Tibial nerve (tissue), 4 donors: ENCODE measurements at regions not wholly inside any gene's neighbourhood (a gene's known extent, or its start where the extent isn't known, plus 50 kb on each side); places are given as distances from the start of the nearest gene placed in this dataset.

Experiments used
- DNase-seq, 2 donors: peaks; one replicate each; pipeline ENCODE4 v3.0.0-alpha.2; 2019; ENCODE audit warnings: low spot score in 2 of 2
- H3K27ac ChIP-seq, 4 donors: fragments of 200-600 bp; sonication (generic) in 3 of 4; one replicate each; pipeline ENCODE4 v1.5.1; 2017 to 2019; ENCODE audit warnings: mild to moderate bottlenecking in 1 of 4
- H3K27me3 ChIP-seq, 2 donors: fragments of 200-600 bp; sonication (generic) in 1 of 2; one replicate each; pipeline versions ENCODE4 v1.5.1 to v1.6.0; 2017 to 2019
- H3K36me3 ChIP-seq, 3 donors: fragments of 200-600 bp; sonication (generic); one replicate each; pipeline ENCODE4 v1.5.1; 2018 to 2019
- H3K4me1 ChIP-seq, 4 donors: fragments of 200-600 bp; sonication (generic) in 3 of 4; one replicate each; pipeline ENCODE4 v1.5.1; 2017 to 2019
- H3K4me3 ChIP-seq, 4 donors: fragments of 200-600 bp; sonication (generic) in 3 of 4; one replicate each; pipeline ENCODE4 v1.5.1; 2017 to 2019; ENCODE audit warnings: mild to moderate bottlenecking in 1 of 4, moderate library complexity in 1 of 4
- H3K9me3 ChIP-seq, 4 donors: fragments of 200-600 bp; sonication (generic) in 3 of 4; one replicate each; pipeline ENCODE4 v1.5.1; 2017 to 2019
- EP300 ChIP-seq, 2 donors: sonication (generic); formaldehyde crosslinking; IDR thresholded peaks; one replicate each; pipeline ENCODE4 v1.6.1; 2017; ENCODE audit warnings: antibody characterized with exemption in 2 of 2, mild to moderate bottlenecking in 1 of 2
- POLR2A ChIP-seq, 2 donors: fragments of 450-650 bp; IDR thresholded peaks; one replicate each; pipeline ENCODE4 v1.6.1; 2017; ENCODE audit warnings: antibody characterized with exemption in 2 of 2, mild to moderate bottlenecking in 2 of 2, moderate library complexity in 2 of 2
- WGBS, 2 donors: methylation state at CpG; one replicate each; pipeline ENCODE4 v1.1.5; 2018; 5-methylcytosine and 5-hydroxymethylcytosine counted together
- TF ChIP-seq, protein P1 (sequence below), 5 experiments: fragments of 200-600 bp in 3 of 5; fragments of 450-650 bp in 2 of 5; sonication (generic) in 3 of 5; IDR thresholded peaks; one replicate each; pipeline ENCODE4 v1.5.1; 2016 to 2019; ENCODE audit warnings: antibody characterized with exemption in 5 of 5, mild to moderate bottlenecking in 3 of 5, moderate library complexity in 2 of 5

DNA sequence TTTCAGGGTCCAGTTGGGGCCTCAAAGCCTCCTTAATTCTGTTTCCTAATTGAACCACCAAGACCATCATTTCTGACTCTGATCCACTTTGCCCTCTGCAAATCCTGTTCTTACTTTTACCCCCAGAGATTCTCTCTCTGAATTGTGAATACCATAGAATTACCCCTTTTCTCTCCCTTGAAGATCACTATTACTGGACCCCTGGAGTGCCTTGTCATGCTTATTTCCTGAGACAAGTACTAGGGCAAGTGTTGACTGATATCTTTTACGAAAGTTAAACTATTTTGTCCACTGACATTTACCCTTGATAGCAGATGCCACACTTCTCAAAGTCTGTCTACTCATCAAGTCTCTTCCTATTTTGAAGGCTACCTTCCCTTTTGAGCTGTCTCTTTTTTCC lies 246.9 kb upstream of the PTGER4 start:
- WGBS, 2 donors: 72 to 77% methylated on average over 1 of the region's 1 CpG

DNA sequence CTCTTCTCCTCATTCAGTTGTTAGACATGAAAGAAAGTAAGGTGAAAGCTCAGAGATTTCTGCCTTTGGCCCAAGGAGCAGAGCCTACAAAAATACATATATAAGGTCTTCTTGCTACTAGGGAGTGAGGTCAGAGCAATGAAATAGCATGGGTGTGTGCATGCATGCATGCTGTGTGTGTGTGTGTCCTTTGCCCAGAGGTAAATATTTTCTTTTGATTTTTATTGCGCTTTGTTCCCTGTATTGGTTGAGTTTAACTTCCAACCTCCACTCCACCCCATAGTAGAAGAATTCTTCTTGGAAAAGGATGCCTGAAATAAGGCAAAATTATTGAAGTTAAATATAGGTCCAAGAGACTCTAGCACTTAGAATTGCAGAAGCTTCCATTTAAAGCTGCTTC lies 248.0 kb upstream of the PTGER4 start:
- Histone ChIP-seq H3K9me3 (no peaks in the 10 kb centered on the region), H3K4me1 (peaks cover 0 to 8% (median 0%) of the 10 kb centered on the region in 4 donors), H3K36me3 (no peaks in the 10 kb centered on the region), H3K27ac (no peak overlapping the region), H3K27me3 (no peaks in the 10 kb centered on the region), H3K4me3 (no peak overlapping the region)
- 65 to 74% methylated on average over 1 of the region's 1 CpG for WGBS, 2 donors
- TF ChIP-seq, protein P1, sequence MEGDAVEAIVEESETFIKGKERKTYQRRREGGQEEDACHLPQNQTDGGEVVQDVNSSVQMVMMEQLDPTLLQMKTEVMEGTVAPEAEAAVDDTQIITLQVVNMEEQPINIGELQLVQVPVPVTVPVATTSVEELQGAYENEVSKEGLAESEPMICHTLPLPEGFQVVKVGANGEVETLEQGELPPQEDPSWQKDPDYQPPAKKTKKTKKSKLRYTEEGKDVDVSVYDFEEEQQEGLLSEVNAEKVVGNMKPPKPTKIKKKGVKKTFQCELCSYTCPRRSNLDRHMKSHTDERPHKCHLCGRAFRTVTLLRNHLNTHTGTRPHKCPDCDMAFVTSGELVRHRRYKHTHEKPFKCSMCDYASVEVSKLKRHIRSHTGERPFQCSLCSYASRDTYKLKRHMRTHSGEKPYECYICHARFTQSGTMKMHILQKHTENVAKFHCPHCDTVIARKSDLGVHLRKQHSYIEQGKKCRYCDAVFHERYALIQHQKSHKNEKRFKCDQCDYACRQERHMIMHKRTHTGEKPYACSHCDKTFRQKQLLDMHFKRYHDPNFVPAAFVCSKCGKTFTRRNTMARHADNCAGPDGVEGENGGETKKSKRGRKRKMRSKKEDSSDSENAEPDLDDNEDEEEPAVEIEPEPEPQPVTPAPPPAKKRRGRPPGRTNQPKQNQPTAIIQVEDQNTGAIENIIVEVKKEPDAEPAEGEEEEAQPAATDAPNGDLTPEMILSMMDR (IDR thresholded peaks at IDR 0.05): no peak
- TF ChIP-seq EP300 (IDR thresholded peaks at IDR 0.05): no peak
- no peak for TF ChIP-seq POLR2A (IDR thresholded peaks at IDR 0.05)
- DNase-seq: no peak

More for the DNA sequence above, 246.9 kb upstream of the PTGER4 start:
- H3K4me3 ChIP-seq: no peak overlapping the region
- no peaks in the 10 kb centered on the region for H3K9me3 ChIP-seq
- H3K27me3 ChIP-seq: no peaks in the 10 kb centered on the region
- peaks cover 0 to 8% (median 0%) of the 10 kb centered on the region in 4 donors for H3K4me1 ChIP-seq
- no peaks in the 10 kb centered on the region for H3K36me3 ChIP-seq
- no peak for DNase-seq
- TF ChIP-seq EP300 (IDR thresholded peaks at IDR 0.05) (no peak), POLR2A (IDR thresholded peaks at IDR 0.05) (no peak)
- TF ChIP-seq, protein P1 (IDR thresholded peaks at IDR 0.05): no peak
- H3K27ac ChIP-seq: no peak overlapping the region

DNA sequence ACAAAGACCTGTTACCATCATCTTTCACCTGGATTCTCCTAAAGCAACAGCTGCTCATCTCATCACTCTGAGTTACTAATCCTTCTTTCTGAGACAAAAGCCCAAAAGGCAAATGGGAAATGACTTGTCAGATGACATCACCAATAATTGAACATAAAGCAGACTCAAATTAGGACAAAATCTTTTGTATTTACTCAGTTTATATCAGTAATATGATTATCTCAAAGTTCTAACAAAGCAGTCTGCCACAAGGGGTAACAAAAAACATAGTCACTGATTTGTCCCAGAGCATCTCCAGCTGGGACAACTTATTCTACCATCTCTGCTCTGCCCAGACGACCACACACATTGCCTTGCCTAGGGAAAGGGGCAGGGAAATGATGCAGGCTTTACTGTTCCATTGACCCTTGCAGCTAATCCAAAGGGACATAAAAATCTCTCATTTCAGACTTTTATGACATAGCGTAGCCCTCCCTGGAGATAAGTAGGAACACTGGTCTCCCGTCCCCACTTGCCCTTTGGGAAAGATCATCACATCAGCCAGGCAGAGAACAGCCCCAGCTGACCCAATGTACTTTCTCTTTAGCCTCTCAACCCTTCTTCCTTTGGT lies 249.5 kb upstream of the PTGER4 start:
- H3K27me3 ChIP-seq: no peaks in the 10 kb centered on the region
- TF ChIP-seq POLR2A (IDR thresholded peaks at IDR 0.05) (no peak), EP300 (IDR thresholded peaks at IDR 0.05) (no peak)
- TF ChIP-seq, protein P1 (IDR thresholded peaks at IDR 0.05): no peak
- peaks cover 0 to 8% (median 0%) of the 10 kb centered on the region in 4 donors for H3K4me1 ChIP-seq
- H3K36me3 ChIP-seq: no peaks in the 10 kb centered on the region
- 52 to 67% methylated on average over 3 of the region's 3 CpGs for WGBS, 2 donors
- no peaks in the 10 kb centered on the region for H3K9me3 ChIP-seq
- no peak overlapping the region for H3K4me3 ChIP-seq
- H3K27ac ChIP-seq: no peak overlapping the region
- DNase-seq: no peak

DNA sequence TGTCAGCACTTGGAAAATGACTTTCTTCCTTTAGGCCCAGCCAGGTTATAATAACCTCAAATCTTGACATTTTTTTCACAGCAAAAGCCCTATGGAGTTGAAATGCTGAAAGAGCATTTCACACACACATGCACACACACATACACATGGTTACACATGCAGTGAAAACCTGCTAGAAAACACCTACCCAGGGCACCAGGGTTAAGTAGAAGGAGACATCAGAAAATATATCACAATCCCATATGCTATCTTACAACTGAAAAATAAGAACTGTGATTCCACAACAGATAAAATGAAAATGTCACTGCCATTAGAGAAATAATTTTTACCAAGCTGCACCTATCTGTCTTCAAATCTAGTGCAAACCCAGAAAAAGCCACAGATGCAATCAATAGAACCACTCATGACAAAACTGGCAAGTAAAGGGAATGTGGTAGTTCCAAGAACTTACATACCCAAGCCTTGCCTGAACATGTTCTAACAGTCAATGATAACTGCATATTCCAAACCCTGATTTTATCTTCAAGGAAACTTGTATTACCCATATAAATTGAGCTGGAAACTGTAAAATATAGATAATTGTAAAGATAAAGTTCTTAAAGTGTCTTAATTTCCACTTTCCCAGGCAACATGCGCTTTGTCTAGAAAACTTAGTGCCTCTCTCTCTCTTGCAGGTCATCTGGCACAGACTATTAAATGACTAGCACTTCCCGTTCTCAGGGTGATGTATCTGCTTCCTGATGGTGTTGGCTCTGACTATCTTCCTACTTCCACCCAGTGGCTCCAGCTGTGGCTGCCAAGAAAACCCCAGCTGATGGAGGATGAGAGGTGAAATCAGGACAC lies 250.2 kb upstream of the PTGER4 start:
- no peak for TF ChIP-seq POLR2A (IDR thresholded peaks at IDR 0.05)
- TF ChIP-seq, protein P1 (IDR thresholded peaks at IDR 0.05): no peak
- peak in 1 of 2 donors; percentile 36 for TF ChIP-seq EP300 (IDR thresholded peaks at IDR 0.05)
- 47 to 54% methylated on average over 2 of the region's 2 CpGs for WGBS, 2 donors
- Histone ChIP-seq H3K27me3 (no peaks in the 10 kb centered on the region), H3K9me3 (no peaks in the 10 kb centered on the region), H3K36me3 (no peaks in the 10 kb centered on the region), H3K4me1 (peaks cover 0 to 8% (median 0%) of the 10 kb centered on the region in 4 donors), H3K4me3 (no peak overlapping the region), H3K27ac (no peak overlapping the region)
- DNase-seq: peak in 1 of 2 donors; percentile 18

DNA sequence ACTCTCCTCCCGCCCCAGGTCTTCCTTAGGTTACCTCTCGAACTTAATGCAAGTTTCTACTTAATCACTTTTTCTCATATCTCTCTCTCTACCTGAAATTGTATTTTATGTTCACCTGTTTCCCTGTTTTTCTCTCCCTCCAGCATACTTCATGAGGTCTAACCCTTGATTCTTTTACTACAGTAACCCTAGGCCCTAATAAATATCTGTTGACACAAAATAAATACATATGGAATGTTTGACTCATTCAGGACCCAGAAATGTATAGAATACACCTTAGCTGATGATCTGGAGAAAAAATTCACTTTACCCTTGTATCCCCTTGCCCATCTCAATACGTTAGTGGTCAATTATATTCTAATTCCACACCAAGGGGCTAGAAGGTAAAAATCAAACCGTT lies 250.9 kb upstream of the PTGER4 start:
- TF ChIP-seq, protein P1 (IDR thresholded peaks at IDR 0.05): no peak
- TF ChIP-seq POLR2A (IDR thresholded peaks at IDR 0.05) (no peak), EP300 (IDR thresholded peaks at IDR 0.05) (no peak)
- no peaks in the 10 kb centered on the region for H3K36me3 ChIP-seq
- DNase-seq: no peak
- H3K4me1 ChIP-seq: peaks cover 0 to 8% (median 0%) of the 10 kb centered on the region in 4 donors
- no peaks in the 10 kb centered on the region for H3K9me3 ChIP-seq
- no peak overlapping the region for H3K4me3 ChIP-seq
- 92 to 93% methylated on average over 4 of the region's 4 CpGs for WGBS, 2 donors
- no peak overlapping the region for H3K27ac ChIP-seq
- H3K27me3 ChIP-seq: no peaks in the 10 kb centered on the region
